Embryonic facial prominence (tissue), 1 donor: ENCODE measurements at regions not wholly inside any gene's neighbourhood (a gene's known extent, or its start where the extent isn't known, plus 50 kb on each side); places are given as distances from the start of the nearest gene placed in this dataset.
"Not testable (repeated sequence)": the region's sequence is repeated elsewhere in the genome, so short reads cannot be mapped to it uniquely, and the experiment has no call there.

Experiments
- DNase-seq: peaks from one replicate; pipeline ENCODE4 v3.0.0-alpha.2; 2016; ENCODE audit errors: extremely low spot score

GRCh38 chr12:87425942-87426554, 603.2 kb downstream of the C12orf50 start:
- DNase-seq = no peak

GRCh38 chr12:87421233-87421632, 608.0 kb downstream of the C12orf50 start:
- DNase-seq = not testable (repeated sequence)

- DNase-seq = peak; percentile 70
Measured at GRCh38 chr12:87413784-87414183, 615.4 kb downstream of the C12orf50 start.

- no peak for DNase-seq
Measured at GRCh38 chr12:87406926-87407325, 622.3 kb downstream of the C12orf50 start.

GRCh38 chr12:87405918-87406317, 623.3 kb downstream of the C12orf50 start:
- no peak for DNase-seq

GRCh38 chr12:87394168-87394567, 635.0 kb downstream of the C12orf50 start:
- DNase-seq = not testable (repeated sequence)

GRCh38 chr12:87388376-87388775, 640.8 kb downstream of the C12orf50 start:
- DNase-seq = no peak

- no peak for DNase-seq
Measured at GRCh38 chr12:87385322-87385721, 643.9 kb downstream of the C12orf50 start.

- no peak for DNase-seq
Measured at GRCh38 chr12:87384226-87384625, 645.0 kb downstream of the C12orf50 start.

GRCh38 chr12:87383680-87384079, 645.5 kb downstream of the C12orf50 start:
- no peak for DNase-seq

GRCh38 chr12:87382959-87383566, 646.1 kb downstream of the C12orf50 start:
- no peak for DNase-seq

- no peak for DNase-seq
Measured at GRCh38 chr12:87382436-87382835, 646.8 kb downstream of the C12orf50 start.

GRCh38 chr12:87381742-87382141, 647.5 kb downstream of the C12orf50 start:
- DNase-seq = no peak

GRCh38 chr12:87378526-87378925, 650.7 kb downstream of the C12orf50 start:
- no peak for DNase-seq

- no peak for DNase-seq
Measured at GRCh38 chr12:87376722-87377121, 652.5 kb downstream of the C12orf50 start.

- DNase-seq = no peak
Measured at GRCh38 chr12:87369161-87369560, 660.0 kb downstream of the C12orf50 start.

GRCh38 chr12:87368259-87368658, 660.9 kb downstream of the C12orf50 start:
- DNase-seq = no peak

- no peak for DNase-seq
Measured at GRCh38 chr12:87365423-87365822, 663.8 kb downstream of the C12orf50 start.

GRCh38 chr12:87363497-87364084, 665.6 kb downstream of the C12orf50 start:
- no peak for DNase-seq

- no peak for DNase-seq
Measured at GRCh38 chr12:87349681-87350080, 679.5 kb downstream of the C12orf50 start.

- DNase-seq = no peak
Measured at GRCh38 chr12:87348071-87348470, 681.1 kb downstream of the C12orf50 start.

GRCh38 chr12:87344699-87345098, 684.5 kb downstream of the C12orf50 start:
- no peak for DNase-seq

- DNase-seq = no peak
Measured at GRCh38 chr12:87338681-87339080, 690.5 kb downstream of the C12orf50 start.
